HFF-Myc (cell line): ENCODE measurements at regions not wholly inside any gene's neighbourhood (a gene's known extent, or its start where the extent isn't known, plus 50 kb on each side); places are given as distances from the start of the nearest gene placed in this dataset.

Experiments used
- DNase-seq: peaks from one replicate; pipeline ENCODE4 v3.0.0-alpha.2; 2011; ENCODE audit warnings: low read depth; ENCODE audit errors: extremely low read depth
- H3K4me3 ChIP-seq: replicated peaks from 2 replicates; pipeline ENCODE4 v1.5.1; 2011; ENCODE audit warnings: low read depth, mild to moderate bottlenecking, control low read depth, low read length
- CTCF ChIP-seq: IDR thresholded peaks from 2 replicates; pipeline ENCODE4 v1.5.1; 2012; ENCODE audit warnings: mild to moderate bottlenecking, low read depth, low read length, control low read depth; ENCODE audit errors: missing control alignments

DNA sequence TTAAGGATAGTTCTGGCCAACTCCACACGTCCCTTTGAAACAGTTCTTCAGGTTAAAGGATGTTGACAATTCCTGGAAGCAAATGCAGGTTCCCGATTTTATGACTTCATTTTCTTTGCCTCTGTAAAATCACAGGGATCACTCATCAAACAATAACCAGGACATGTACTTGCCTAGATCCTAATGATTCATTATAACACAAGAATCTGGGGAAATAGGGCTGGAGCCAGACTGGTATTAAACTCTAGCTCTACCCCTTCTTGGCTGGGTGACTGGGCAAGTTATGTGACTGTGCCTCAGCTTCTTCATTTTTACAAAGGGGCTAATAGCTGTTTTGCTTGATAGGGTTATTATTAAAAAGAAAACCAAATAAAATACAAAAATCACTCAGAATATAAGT lies 56.0 kb upstream of the KCND2 start:
- H3K4me3 ChIP-seq, result no peak overlapping the region
- DNase-seq, result no peak
- no peak for TF ChIP-seq CTCF

DNA sequence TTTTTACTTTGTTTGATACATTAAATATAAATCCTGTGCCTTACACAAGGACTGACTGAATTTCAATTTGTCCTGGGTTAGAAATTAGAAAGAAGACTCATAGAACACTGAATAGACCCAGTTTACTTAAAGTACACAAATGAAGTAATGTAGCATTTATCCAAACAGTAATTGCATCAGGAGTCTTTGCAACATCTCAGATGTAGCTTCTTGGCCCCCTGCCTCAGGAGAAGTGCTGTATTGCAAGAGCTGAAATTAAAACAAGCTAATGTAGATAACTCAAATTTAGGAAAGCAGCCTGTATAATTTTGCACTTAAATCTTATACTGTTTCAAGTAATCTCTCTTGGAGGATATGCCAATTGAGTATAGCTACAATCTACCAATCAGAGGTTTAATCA lies 54.3 kb upstream of the KCND2 start:
- no peak overlapping the region for H3K4me3 ChIP-seq
- no peak for TF ChIP-seq CTCF
- DNase-seq, result no peak

GRCh38 chr7:120221666-120222065 lies 51.3 kb upstream of the KCND2 start:
- no peak for TF ChIP-seq CTCF
- no peak for DNase-seq
- no peak overlapping the region for H3K4me3 ChIP-seq
